GM18508 (cell line): ENCODE measurements at regions not wholly inside any gene's neighbourhood (a gene's known extent, or its start where the extent isn't known, plus 50 kb on each side); places are given as distances from the start of the nearest gene placed in this dataset.

Experiments used
- ATAC-seq: cut with Tn5 transposase; IDR thresholded peaks from one replicate; pipeline ENCODE4 v1.9.1; 2021; ENCODE audit warnings: moderate number of reproducible peaks; ENCODE audit not compliant: insufficient read depth, unreplicated experiment

DNA sequence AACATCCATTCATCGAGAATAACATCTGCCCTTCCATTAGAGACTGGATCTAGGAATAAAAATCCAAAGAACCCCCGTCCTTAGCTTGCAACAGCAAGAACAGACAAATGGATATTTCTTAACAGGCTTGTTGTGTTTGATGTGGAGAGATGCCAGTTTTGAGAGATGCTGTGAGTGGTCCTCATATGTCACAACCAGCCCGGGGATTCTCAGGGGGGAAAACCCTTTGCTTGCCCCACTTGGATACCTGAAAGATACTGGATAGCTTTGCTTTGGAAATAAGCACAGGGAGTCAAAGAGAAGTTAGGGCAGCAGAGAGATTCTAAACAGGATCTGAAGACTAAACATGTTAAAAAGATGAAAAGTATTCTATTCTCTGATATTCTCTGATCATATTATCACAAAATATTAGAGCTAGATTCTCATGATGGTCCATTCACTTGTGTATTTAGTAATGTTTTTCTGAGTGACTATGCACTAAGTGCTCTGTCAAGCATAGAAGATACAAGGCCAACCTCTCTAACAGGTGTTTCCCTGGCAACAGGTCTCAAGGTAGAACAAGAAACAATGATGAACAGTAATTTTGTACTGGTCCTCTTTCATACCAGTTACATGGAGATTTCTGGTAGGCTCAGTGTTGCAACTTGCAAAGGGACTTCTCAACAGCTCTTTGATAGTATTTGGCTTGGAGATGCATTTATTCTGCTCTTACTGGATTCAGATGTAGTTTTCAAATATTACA lies 348.2 kb downstream of the MYCN start:
- ATAC-seq = no peak

DNA sequence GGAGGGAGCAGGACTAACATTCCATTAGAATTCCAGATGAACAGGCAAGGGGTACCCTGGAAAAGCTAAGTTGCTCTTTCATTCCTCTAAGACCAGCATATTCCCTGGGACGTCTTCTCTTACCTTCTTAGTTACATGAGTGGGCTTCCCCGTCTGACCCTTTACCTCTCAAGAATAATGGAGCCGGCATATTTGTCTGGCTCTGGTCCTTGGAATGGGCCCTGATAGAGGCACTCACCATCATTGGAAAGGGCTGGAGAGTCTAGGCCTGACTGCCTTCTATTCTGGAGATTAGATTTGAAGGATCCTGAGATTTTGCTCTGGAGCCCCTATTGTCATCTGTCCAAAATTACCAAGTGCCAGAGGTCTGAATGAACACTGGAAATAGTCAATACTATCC lies 347.5 kb downstream of the MYCN start:
- ATAC-seq = no peak

DNA sequence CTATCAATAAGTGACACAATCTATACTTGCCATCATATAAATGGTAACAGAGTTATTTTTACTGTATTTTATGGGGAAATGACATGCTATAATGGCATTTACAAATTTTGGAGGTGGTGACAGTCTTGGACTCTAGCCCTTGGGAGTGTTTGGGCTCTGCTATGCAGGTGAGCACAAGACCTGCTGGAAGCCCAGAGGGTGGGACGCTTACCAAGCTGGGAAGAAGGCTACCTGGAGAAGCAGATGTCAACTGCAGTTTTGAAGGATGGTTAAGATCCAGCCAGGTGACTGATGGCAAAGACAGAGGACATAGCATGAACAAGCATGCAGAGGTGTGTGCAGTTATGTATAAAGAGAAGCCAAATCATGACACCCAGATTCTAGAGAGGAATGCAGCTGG lies 346.9 kb downstream of the MYCN start:
- no peak for ATAC-seq

DNA sequence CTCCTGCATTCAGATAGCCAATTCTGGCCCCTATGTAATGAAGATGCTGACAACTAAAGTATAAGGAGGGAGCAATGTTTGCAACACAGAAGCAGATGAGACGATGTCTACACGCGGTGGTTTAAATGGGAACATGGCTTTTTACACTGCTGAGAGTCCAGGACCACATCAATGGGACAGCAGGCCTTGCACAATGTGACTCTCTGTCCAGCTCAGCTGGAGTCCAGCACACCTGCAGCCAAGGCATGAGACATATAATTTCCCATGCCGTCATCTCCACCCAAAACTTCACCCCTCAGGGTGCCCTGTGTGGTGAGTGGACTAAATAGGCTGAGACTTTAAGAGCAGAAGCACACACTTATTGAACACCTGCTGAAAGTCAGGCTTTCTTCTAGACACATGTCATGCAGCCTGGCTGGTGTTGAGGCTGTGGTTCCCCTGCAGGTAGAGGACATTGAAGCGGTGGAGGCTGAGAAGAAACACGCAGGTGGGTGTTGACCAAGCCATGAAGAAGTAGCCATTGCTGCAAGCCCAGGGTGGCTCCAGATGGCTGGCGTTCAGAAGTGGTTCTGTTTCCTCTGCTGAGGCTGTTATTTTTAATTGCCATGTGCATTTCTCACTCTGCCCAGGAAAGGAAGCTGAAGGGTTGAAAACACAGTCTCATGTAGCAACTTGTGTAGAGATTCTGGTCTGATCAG lies 345.6 kb downstream of the MYCN start:
- ATAC-seq = no peak

DNA sequence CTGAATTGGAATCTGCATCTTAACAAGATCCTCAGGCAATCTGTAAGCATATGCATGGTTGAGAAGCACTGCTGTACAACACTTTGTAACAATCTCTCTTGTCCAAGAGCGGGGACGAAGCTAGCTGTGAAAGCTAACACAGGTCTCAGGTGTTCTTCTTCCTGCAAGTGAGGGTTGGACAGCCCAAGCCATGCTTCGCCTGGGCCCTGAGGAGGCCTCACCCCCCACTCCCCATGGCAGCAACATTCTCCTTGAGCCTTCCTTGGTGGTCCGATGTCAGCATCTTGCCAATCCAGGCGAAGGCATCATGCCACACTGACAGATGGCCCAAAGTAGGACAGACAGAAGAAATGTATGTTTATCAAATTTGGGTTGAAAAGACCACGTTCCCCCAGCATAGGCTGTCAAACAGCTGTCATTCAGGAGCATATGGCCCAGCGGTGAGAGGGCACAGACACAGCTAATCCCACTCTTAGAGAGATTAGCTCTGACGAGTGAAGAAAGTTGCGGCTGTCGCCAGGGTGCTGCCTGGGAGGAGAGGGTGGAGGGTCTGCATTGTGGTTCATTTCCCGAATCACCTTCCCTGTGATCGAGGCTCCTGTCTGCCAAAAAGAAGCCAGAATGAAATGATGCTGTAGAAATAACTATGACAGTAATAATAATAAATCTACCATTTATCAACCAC lies 344.7 kb downstream of the MYCN start:
- no peak for ATAC-seq

DNA sequence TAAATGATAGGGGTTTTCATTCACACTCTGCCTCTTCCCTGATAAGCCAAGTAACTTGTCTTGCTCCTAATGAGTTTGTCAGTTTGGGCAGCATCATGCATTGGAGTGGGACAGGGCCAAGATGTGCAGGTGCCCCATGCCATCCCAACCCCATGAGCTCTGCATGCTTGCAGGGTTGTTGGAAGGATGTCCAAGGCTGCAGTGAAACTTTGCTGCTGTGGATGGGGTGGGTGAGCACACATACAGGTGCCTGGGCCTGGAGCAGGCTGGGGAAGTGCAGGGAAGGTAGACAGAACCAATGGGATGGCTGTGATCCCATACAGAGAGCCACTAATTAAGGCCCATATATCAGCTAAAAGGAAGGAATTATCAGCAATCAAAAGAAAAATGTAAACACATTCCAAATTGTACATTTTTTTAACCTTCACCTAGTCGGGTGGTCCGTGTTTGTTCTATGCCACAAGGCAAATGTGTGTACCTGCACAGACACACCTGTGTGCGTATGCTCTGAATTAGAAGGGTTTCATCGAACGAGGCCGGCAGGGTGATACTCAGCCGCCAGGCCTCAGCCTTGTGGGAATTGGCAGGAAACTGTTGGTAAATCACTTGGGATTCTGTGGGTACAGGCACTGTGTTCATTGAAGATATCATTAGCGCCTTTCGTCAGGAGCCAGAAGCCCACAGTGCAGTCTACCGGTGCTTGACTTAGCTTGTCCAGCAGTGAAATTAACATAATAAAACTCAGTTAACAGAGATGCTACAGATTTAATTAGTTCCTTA lies 342.9 kb downstream of the MYCN start:
- no peak for ATAC-seq

DNA sequence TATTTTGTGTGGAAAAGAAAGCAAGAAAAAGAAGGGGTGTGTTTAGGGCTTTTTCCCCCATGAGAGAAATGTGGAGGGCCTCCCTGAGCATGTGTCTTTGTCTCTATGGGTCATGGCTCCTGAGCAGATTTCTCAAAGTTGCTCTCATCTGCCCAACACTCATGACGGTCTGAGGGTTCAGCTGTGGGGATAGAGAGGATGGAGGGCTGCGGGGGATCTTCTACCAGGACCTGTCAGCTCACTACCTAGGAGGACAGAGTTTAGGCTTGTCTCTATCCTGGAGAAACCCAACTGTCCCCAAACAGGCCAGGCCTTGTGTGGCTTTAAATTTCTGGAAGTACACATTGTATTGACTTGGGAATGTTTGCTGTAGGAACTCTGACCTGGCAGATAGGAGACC lies 342.2 kb downstream of the MYCN start:
- ATAC-seq = no peak

DNA sequence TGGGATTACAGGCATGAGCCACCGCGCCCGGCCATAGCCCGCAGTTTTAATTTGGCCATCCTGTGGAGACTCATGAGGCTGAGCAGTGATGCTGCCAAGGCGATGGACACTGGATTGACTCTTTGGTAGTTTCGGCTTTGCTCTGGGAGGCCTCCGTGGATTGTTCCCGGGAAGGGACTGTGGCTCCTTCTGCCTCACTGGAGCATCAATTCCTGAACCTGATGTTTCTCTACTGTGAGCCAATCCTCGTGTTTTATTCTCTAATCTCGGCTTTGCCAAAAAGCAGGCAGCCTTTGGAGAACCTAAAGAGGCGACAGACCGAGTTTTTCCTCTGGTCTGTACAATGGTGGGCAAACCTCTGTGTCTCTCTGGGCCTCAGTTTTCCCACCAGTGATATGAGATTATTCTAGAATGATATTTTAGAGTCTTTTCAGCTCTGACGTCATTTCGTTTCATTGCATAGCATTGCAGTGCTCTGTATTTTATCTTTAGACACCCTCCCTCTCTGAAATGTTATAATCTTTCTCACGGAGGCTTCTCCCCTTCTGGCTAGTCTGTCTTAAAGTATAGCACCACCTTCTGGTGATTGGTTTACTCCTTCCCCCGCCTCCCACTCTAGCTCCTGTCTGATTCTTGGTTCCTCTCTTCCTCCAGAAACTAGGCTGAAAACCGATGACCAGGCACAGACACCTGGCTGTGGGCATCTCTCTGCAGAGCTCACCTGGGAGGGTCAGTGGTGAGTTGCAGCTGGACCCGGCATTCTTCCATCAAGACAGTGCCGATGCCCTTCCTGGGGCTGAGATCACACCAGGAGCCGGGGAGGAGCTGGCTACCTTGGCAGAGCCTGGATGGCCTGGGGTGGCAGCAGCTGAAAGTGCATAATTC lies 341.3 kb downstream of the MYCN start:
- no peak for ATAC-seq

DNA sequence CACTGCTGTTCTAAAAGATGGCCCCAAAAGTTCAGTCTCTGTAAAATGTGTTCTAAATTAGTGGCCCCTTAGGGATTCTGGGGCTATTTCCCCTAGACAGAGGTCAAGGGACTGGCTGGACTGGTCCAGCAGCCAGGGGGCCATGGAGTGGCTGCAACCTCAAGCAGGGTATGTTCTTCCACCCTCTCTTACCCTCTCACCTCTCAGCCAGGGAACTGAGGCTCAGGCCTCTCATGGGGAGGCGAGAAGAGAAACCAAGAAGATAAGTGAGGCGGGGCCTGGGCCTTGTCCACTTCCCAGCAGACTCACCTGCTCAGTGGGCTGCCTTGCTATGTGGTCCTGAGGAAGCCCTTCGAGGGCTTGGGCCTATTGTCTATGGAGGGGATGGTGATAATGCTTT lies 339.7 kb downstream of the MYCN start:
- ATAC-seq = no peak

DNA sequence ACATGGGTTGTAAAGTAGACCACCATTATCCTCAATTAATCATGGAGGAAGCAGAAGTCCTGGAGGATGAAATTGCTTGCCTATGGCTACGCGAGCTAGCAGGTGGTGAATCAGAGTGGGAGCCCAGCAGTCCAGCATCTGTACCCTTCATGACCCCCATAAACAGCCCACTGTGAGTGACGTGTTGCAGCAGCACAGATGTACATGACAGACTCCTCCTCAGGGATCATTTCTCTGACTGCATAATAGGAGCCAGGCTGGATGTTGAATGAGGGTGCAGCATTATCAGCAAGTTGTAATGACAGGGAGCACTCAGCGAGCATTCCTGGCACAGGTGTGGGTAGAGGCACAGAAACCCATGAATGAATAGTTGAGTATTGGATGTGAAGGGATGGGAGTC lies 339.3 kb downstream of the MYCN start:
- no peak for ATAC-seq

DNA sequence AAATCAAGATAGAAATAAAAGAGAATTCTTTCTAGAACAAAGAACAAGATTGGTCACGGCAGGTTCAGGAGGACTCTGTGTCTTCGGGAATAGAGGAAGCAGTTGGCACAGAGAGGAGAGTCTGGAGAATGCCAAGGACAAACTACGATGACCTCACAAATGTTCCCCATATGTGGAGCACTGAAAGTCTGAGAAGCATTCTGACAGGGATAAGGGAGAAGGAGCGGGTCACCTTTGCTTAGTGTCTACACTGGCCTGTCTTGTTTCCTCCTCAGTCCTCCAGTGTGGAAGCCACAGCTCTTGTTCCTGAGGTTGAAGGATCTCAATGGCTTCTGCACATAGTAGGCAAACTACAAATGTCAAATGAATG lies 338.8 kb downstream of the MYCN start:
- ATAC-seq = no peak

DNA sequence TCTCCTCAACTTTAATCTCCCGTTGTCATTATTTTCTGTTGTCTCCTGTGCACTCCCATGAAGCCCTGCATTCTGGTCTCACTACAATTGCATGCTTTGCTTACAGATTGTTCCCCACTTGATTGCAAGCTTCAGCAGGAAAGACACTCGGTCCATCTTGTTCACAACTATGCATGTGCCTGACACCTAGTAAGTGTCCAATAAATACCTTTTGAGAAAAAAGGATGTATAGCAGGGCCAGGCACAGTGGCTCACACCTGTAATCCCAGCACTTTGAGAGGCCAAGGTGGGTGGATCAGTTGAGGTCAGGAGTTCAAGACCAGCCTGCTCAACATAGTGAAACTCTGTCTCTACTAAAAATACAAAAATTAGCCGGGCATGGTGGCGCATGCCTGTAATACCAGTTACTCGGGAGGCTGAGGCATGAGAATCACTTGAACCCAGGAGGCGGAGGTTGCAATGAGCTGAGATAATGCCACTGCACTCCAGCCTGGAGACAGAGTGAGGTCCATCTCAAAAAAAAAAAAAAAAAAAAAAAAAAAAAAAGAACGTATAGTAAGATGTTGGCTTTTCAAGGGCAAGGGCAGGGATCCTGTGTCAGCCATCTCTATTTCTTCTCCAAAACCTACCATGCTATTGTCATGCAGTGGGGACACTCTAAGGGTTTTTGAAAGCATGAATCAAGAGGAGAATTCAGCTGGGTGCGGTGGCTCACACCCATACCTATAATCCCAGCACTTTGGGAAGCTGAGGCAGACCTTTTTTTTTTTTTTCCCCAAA lies 338.3 kb downstream of the MYCN start:
- no peak for ATAC-seq

DNA sequence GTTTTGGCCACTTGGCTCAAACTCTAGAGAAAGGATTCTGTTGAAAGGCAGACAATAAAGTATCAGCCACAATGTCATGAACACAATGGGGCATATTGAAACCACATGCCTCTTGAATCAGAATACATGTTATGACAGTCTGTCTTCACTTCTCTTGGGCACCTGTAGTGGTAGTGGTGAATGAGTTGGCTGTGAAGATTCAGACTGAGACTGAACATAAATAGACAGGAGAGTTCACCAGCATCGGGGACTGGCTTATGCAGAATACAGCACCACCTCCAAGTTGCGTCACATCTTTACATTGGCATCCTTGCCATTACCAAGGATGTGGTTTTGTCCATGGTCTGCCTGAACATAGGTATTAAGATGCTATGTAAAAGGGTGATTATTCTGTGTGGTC lies 336.8 kb downstream of the MYCN start:
- ATAC-seq = no peak

DNA sequence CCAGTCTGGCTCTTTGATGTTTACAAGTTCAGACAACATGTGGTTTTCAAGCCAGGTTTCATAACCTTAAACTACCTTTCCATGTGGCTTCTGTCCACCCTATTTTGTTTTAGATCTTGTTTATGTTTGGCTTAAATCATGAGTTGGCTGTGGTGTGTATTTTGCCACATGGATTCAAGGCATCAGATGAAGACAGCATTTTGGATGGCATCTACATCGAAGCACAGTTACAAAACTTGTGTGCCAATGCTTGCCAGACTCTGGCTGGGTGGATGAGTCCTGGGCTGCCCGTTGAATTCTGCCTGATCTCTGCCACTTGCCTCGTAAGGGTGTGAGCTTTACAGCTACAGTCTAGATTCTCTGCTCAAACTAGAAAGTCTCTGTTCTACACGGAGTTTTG lies 335.3 kb downstream of the MYCN start:
- no peak for ATAC-seq

DNA sequence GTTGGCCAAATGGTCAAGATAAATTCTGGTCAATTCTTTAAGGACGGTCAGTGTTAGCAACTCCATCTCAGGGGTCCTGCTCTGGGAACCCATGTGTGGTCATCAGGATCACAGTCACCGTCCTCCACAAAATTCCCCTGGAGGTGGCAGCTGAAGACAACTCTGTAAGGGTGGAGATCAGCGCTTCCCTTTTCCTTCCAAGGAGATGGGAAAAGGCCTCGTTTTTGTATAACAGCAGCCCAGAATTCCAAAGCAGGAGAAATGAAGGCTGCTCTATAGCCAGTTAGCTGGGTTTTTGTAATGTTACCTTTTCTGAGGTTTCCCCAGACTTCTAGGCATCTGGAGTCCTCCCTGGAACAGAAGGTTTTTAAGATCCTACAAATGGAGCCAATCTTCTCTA lies 334.8 kb downstream of the MYCN start:
- ATAC-seq = no peak

DNA sequence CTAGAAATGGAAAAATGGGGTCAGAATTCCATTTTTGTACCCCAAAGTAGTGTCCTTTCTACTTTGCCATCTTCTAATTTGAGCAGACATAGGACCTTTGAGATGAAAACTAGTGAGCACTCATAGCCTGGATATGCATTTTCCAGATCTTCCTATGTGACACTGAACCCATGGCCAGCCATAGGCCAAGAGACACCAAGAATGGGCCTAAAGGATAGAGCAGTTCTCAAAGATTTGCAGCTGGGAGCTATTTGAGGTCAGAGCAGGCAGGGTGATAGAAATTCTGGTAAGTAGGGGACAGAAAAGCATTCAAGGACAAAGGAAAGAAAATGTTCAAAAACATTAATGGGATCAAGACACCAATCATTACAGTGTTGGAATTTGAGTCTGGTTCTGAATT lies 332.8 kb downstream of the MYCN start:
- ATAC-seq = no peak

DNA sequence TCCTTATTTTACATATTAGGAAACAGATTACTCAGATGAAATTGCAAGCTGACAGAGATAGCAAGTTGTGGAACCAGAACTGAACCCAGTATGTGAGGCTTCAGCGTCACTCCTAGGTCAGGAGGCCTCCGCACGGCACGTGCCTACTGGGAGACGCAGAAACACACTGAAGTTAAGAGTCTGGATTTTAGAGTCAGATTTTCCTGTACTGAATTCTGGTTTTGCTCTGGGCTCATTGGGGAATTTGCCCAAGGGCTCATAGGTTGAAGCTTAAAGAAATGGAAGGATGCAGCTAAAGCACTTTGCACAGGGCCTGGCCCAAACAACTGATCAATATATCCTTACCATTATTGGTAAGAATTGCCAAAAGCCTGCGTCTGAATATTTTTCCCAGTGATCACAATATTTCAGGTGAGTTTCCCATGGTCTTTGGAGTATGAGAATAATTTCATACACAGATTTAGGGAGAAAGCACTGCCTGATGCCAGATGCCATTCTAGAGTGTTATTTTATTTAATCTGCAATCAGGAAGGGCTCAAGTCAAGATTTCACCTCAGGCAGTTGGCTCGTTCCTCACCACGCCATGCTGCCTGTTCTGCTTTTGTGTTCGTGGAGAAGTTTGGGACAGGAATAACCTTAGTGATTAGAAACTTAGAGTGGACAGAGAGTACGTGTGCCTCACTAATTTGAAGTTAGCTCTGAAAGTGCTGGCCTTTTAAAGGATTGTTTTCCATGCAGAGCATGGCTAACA lies 331.9 kb downstream of the MYCN start:
- ATAC-seq = no peak

DNA sequence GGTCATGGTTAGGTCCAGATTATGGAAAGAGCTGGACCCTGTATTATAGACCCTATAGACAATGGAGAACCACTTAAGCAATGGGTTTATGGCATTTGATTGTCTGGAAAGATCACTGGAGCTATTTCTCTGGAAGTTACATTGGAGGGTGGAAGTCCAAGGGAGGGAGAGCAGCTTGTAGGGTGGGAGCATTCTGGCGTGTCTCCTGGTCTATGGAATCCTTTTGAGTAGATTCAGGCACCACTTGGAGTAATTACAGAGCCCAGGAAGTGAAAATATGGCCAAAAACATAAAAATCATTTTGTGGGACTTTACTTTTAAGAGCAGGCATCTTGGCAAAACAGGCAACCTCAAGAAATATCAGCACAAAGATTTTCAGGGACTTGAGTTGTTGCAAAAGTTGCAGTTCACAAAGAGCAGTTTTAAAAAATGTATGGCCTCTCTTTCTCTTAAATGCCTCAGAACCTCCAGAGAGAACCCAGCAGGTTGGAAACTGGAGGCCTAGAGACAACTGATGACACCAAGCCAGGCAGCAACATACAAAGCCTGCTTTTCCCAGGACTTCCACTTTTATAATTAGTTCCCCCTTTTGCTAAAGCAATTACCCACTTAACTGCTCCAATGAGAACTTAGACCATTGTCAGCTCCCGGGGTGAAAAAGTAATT lies 331.0 kb downstream of the MYCN start:
- no peak for ATAC-seq
